C4-2B (cell line): ENCODE measurements at regions not wholly inside any gene's neighbourhood (a gene's known extent, or its start where the extent isn't known, plus 50 kb on each side); places are given as distances from the start of the nearest gene placed in this dataset.

Source experiments
- ZFX ChIP-seq: fragments of 450-650 bp; IDR thresholded peaks from 2 replicates; pipeline ENCODE4 v1.6.1; 2017
- TF ChIP-seq, protein P1 (sequence below): fragments of 450-650 bp; conservative IDR thresholded peaks from 2 replicates; pipeline ENCODE4 v1.5.1; 2017; ENCODE audit warnings: mild to moderate bottlenecking

DNA sequence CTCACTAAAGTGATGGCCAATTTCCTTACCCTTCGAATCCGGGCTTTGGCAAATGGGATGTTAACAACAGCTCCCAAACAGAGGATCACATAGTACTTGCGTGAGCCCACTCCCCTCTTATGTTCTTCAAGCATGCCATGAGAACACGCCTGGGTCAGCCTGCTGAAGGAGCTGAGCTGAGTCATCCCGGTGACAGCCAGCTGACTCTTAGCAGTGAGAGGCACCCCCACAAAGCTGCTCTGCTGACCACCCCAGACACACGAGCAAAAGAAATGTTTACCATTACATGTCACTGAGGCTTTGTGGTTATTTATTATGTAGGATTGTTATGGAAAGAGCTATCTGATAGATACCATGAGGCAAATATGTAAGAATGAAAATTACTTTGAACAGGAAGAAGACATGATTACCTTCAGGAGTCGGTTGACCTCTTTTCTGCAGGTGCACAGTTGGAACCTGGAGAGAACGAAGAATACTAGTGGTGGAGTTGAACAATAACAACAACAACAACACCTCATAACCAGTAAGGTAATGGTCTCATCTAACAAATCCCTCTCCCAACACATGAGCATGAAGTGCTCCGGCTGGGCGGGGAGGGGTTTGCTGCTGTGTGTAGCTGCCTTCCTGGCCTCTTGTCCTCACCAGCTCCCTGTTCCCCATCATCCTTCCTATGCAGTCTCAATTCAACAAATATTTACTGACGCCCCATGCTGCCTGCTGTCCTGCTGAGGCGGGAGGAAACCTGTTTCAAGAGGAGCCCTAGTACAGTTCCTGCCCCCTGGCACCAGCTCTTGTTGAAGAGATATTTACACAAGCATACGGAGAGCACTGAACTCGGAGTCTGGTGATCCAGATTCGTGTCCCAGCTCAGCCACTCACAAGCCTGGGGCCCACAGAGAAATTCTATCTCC, 69.4 kb upstream of the LHFPL2 start:
- TF ChIP-seq, protein P1, sequence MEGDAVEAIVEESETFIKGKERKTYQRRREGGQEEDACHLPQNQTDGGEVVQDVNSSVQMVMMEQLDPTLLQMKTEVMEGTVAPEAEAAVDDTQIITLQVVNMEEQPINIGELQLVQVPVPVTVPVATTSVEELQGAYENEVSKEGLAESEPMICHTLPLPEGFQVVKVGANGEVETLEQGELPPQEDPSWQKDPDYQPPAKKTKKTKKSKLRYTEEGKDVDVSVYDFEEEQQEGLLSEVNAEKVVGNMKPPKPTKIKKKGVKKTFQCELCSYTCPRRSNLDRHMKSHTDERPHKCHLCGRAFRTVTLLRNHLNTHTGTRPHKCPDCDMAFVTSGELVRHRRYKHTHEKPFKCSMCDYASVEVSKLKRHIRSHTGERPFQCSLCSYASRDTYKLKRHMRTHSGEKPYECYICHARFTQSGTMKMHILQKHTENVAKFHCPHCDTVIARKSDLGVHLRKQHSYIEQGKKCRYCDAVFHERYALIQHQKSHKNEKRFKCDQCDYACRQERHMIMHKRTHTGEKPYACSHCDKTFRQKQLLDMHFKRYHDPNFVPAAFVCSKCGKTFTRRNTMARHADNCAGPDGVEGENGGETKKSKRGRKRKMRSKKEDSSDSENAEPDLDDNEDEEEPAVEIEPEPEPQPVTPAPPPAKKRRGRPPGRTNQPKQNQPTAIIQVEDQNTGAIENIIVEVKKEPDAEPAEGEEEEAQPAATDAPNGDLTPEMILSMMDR = no peak
- TF ChIP-seq ZFX = no peak
